ENCODE measurements at regions not wholly inside any gene's neighbourhood (a gene's known extent, or its start where the extent isn't known, plus 50 kb on each side); places are given as distances from the start of the nearest gene placed in this dataset.

GRCh38 chr18:64295839-64296238, 147.0 kb upstream of the LINC00305 start:
- TF ChIP-seq CTCF (IDR thresholded peaks at IDR 0.05) = no peak
- TF ChIP-seq POLR2AphosphoS5 (IDR thresholded peaks at IDR 0.05; ENCODE audit: insufficient read depth in 1 of 2, low read depth in 1 of 2) = no peak
